Natural killer cell (primary cell): ENCODE measurements at regions not wholly inside any gene's neighbourhood (a gene's known extent, or its start where the extent isn't known, plus 50 kb on each side); places are given as distances from the start of the nearest gene placed in this dataset.

Experiments
- ATAC-seq, 3 donors: fragments of 150-1000 bp in 2 of 3; fragments of 200-7000 bp in 1 of 3; cut with Tn5 transposase; 1 replicate in 1 of 3; 2 replicates in 2 of 3; pipeline ENCODE4 v1.10.0; 2021; ENCODE audit warnings: mild to moderate bottlenecking in 2 of 3, moderate library complexity in 2 of 3
- DNase-seq, 2 donors: peaks; one replicate each; pipeline versions ENCODE4 v3.0.0 to v3.0.0-alpha.2; 2013 to 2021; ENCODE audit warnings: mixed read lengths in 1 of 2
- H3K27ac ChIP-seq: one replicate; pipeline ENCODE4 v1.5.1; 2013; ENCODE audit warnings: mild to moderate bottlenecking, low read length
- H3K27me3 ChIP-seq: one replicate; pipeline ENCODE4 v1.6.1; 2013; ENCODE audit warnings: low read length; ENCODE audit not compliant: control insufficient read depth, insufficient read depth
- H3K36me3 ChIP-seq: one replicate; pipeline ENCODE4 v1.6.1; 2013; ENCODE audit warnings: low read length; ENCODE audit not compliant: control insufficient read depth, insufficient read depth
- H3K4me1 ChIP-seq: one replicate; pipeline ENCODE4 v1.6.1; 2013; ENCODE audit warnings: low read length; ENCODE audit not compliant: control insufficient read depth, insufficient read depth
- H3K4me3 ChIP-seq: one replicate; pipeline ENCODE4 v1.5.1; 2013; ENCODE audit warnings: low read length
- H3K9me3 ChIP-seq: one replicate; pipeline ENCODE4 v1.6.1; 2013; ENCODE audit warnings: low read length; ENCODE audit not compliant: control insufficient read depth, insufficient read depth
- H3K27ac Mint-ChIP-seq, 2 donors: one replicate each; pipeline ENCODE4 v1.8.0; 2022; ENCODE audit warnings: mild to moderate bottlenecking in 2 of 2, mixed read lengths in 2 of 2, moderate library complexity in 1 of 2
- H3K27me3 Mint-ChIP-seq, 2 donors: one replicate each; pipeline ENCODE4 v1.8.0; 2022; ENCODE audit warnings: low read depth in 2 of 2, mixed read lengths in 2 of 2
- H3K36me3 Mint-ChIP-seq: one replicate; pipeline ENCODE4 v1.8.0; 2022; ENCODE audit warnings: mixed read lengths
- H3K4me1 Mint-ChIP-seq, 2 donors: one replicate each; pipeline ENCODE4 v1.8.0; 2022; ENCODE audit warnings: mixed read lengths in 2 of 2
- H3K4me3 Mint-ChIP-seq: one replicate; pipeline ENCODE4 v1.8.0; 2022; ENCODE audit warnings: mild to moderate bottlenecking, moderate library complexity, mixed read lengths
- H3K9me3 Mint-ChIP-seq, 2 donors: one replicate each; pipeline ENCODE4 v1.8.0; 2022; ENCODE audit warnings: mixed read lengths in 2 of 2
- CTCF ChIP-seq: fragments of 200-600 bp; IDR thresholded peaks from one replicate; pipeline ENCODE4 v1.8.0; 2022; ENCODE audit warnings: antibody characterized with exemption
- WGBS: methylation state at CpG from one replicate; pipeline ENCODE4 v1.1.7; 2013; ENCODE audit warnings: missing lambda C conversion rate; ENCODE audit not compliant: insufficient coverage; 5-methylcytosine and 5-hydroxymethylcytosine counted together
- intact Hi-C: fragments of 100-400 bp; cut with micrococcal nuclease; formaldehyde crosslinking; loops from one replicate; pipeline ENCODE4 v1.14.2; 2022

- Mint-ChIP-seq H3K4me3 (no peak overlapping the region), H3K36me3 (no peaks in the 10 kb centered on the region), H3K27ac (no peak overlapping the region), H3K9me3 (peaks cover 0 to 4% of the 10 kb centered on the region in 2 donors), H3K27me3 (no peaks in the 10 kb centered on the region), H3K4me1 (no peaks in the 10 kb centered on the region)
- ATAC-seq: no peak
- WGBS: 50% methylated on average over 1 of the region's 3 CpGs
- Histone ChIP-seq H3K4me3 (no peak overlapping the region), H3K4me1 (no peaks in the 10 kb centered on the region), H3K27me3 (no peaks in the 10 kb centered on the region), H3K36me3 (no peaks in the 10 kb centered on the region), H3K9me3 (no peaks in the 10 kb centered on the region), H3K27ac (no peak overlapping the region)
- intact Hi-C loops: no loop called here
- DNase-seq: no peak
- TF ChIP-seq CTCF: no peak
Observed at GRCh38 chr11:38456371-38456770, 1858.3 kb upstream of the RAG2 start.

GRCh38 chr11:38448284-38448683 lies 1850.2 kb upstream of the RAG2 start:
- H3K36me3 ChIP-seq: no peaks in the 10 kb centered on the region
- no peak overlapping the region for H3K27ac Mint-ChIP-seq
- H3K4me3 Mint-ChIP-seq: no peak overlapping the region
- no peaks in the 10 kb centered on the region for H3K27me3 ChIP-seq
- no peak for DNase-seq
- no peaks in the 10 kb centered on the region for H3K4me1 Mint-ChIP-seq
- no peaks in the 10 kb centered on the region for H3K27me3 Mint-ChIP-seq
- H3K9me3 Mint-ChIP-seq: peaks cover 2 to 5% of the 10 kb centered on the region in 2 donors
- H3K27ac ChIP-seq: no peak overlapping the region
- no peak for ATAC-seq
- intact Hi-C loops: no loop called here
- H3K9me3 ChIP-seq: peaks cover 2% of the 10 kb centered on the region
- no peak for TF ChIP-seq CTCF
- no peaks in the 10 kb centered on the region for H3K4me1 ChIP-seq
- no peak overlapping the region for H3K4me3 ChIP-seq
- WGBS: 79% methylated on average over 2 of the region's 2 CpGs
- no peaks in the 10 kb centered on the region for H3K36me3 Mint-ChIP-seq

GRCh38 chr11:38446336-38446735 lies 1848.3 kb upstream of the RAG2 start:
- H3K36me3 Mint-ChIP-seq: no peaks in the 10 kb centered on the region
- Histone ChIP-seq H3K27me3 (no peaks in the 10 kb centered on the region), H3K9me3 (peaks cover 2% of the 10 kb centered on the region), H3K4me1 (no peaks in the 10 kb centered on the region), H3K27ac (no peak overlapping the region), H3K4me3 (no peak overlapping the region), H3K36me3 (no peaks in the 10 kb centered on the region)
- no peak for DNase-seq
- no peak for TF ChIP-seq CTCF
- ATAC-seq: no peak
- H3K4me1 Mint-ChIP-seq: no peaks in the 10 kb centered on the region
- intact Hi-C loops: no loop called here
- 92% methylated on average over 1 of the region's 1 CpG for WGBS
- H3K4me3 Mint-ChIP-seq: no peak overlapping the region
- no peak overlapping the region for H3K27ac Mint-ChIP-seq
- peaks cover 2% of the 10 kb centered on the region in 2 donors for H3K9me3 Mint-ChIP-seq
- H3K27me3 Mint-ChIP-seq: no peaks in the 10 kb centered on the region

- DNase-seq (no peak), ATAC-seq (no peak)
- Mint-ChIP-seq H3K4me3 (no peak overlapping the region), H3K36me3 (no peaks in the 10 kb centered on the region), H3K27me3 (no peaks in the 10 kb centered on the region), H3K27ac (no peak overlapping the region), H3K4me1 (no peaks in the 10 kb centered on the region), H3K9me3 (peaks cover 0 to 3% of the 10 kb centered on the region in 2 donors)
- intact Hi-C loops: no loop called here
- Histone ChIP-seq H3K4me3 (no peak overlapping the region), H3K27ac (no peak overlapping the region), H3K4me1 (no peaks in the 10 kb centered on the region), H3K27me3 (no peaks in the 10 kb centered on the region), H3K9me3 (no peaks in the 10 kb centered on the region), H3K36me3 (no peaks in the 10 kb centered on the region)
- no peak for TF ChIP-seq CTCF
Observed at GRCh38 chr11:38438091-38438490, 1840.1 kb upstream of the RAG2 start.
